CD4-positive, alpha-beta memory T cell (primary cell): ENCODE measurements at regions not wholly inside any gene's neighbourhood (a gene's known extent, or its start where the extent isn't known, plus 50 kb on each side); places are given as distances from the start of the nearest gene placed in this dataset.

Experiments
- CTCF ChIA-PET: fragments of 350-600 bp; sonication (Branson Sonifier 250); formaldehyde crosslinking; loops from one replicate; lab custom pipeline; 2021; ENCODE audit warnings: inconsistent platforms; ENCODE audit not compliant: partially characterized antibody; lab: Charles Lee
- POLR2A ChIA-PET: fragments of 350-600 bp; sonication (Branson Sonifier 250); formaldehyde crosslinking; loops from one replicate; lab custom pipeline; 2021; ENCODE audit not compliant: partially characterized antibody; lab: Charles Lee
- DNase-seq, 5 donors: peaks; one replicate each; pipeline versions ENCODE4 v3.0.0 to v3.0.0-alpha.2; 2020 to 2022; ENCODE audit warnings: mixed read lengths in 1 of 5
- H3K27ac ChIP-seq: one replicate; pipeline ENCODE4 v1.7.0; 2013; ENCODE audit warnings: low read depth, low read length
- H3K27me3 ChIP-seq: 2 replicates; pipeline ENCODE4 v1.7.0; 2013; ENCODE audit warnings: mild to moderate bottlenecking, low read length, moderate library complexity; ENCODE audit not compliant: insufficient read depth
- H3K36me3 ChIP-seq: 2 replicates; pipeline ENCODE4 v1.7.0; 2013; ENCODE audit warnings: mild to moderate bottlenecking, low read length, moderate library complexity; ENCODE audit not compliant: insufficient read depth
- H3K4me1 ChIP-seq: 2 replicates; pipeline ENCODE4 v1.7.0; 2013; ENCODE audit warnings: mild to moderate bottlenecking, low read length, moderate library complexity; ENCODE audit not compliant: insufficient read depth
- H3K4me3 ChIP-seq, 2 donors: one replicate each; pipeline ENCODE4 v1.7.0; 2013; ENCODE audit warnings: low read length in 2 of 2, mild to moderate bottlenecking in 1 of 2
- H3K9me3 ChIP-seq, 2 donors: one replicate each; pipeline ENCODE4 v1.7.0; 2013; ENCODE audit warnings: low read length in 2 of 2, control low read depth in 1 of 2; ENCODE audit not compliant: control insufficient read depth in 1 of 2
- H3K27ac Mint-ChIP-seq, 7 donors: one replicate each; pipeline ENCODE4 v1.8.0; 2020 to 2021; ENCODE audit warnings: mixed read lengths in 7 of 7, mild to moderate bottlenecking in 6 of 7, inconsistent platforms in 3 of 7, moderate library complexity in 3 of 7
- H3K27me3 Mint-ChIP-seq, 2 donors: one replicate each; pipeline ENCODE4 v1.8.0; 2020 to 2021; ENCODE audit warnings: mixed read lengths in 2 of 2
- H3K36me3 Mint-ChIP-seq, 2 donors: one replicate each; pipeline ENCODE4 v1.8.0; 2020 to 2021; ENCODE audit warnings: mixed read lengths in 2 of 2, inconsistent platforms in 1 of 2, mild to moderate bottlenecking in 1 of 2
- H3K4me1 Mint-ChIP-seq, 4 donors: one replicate each; pipeline ENCODE4 v1.8.0; 2020 to 2021; ENCODE audit warnings: mixed read lengths in 4 of 4, mild to moderate bottlenecking in 1 of 4
- H3K4me3 Mint-ChIP-seq, 8 donors: one replicate each; pipeline ENCODE4 v1.8.0; 2020 to 2021; ENCODE audit warnings: mixed read lengths in 8 of 8, mild to moderate bottlenecking in 7 of 8, moderate library complexity in 6 of 8, inconsistent platforms in 3 of 8
- H3K9me3 Mint-ChIP-seq, 8 donors: one replicate each; pipeline ENCODE4 v1.8.0; 2020 to 2021; ENCODE audit warnings: mixed read lengths in 8 of 8, mild to moderate bottlenecking in 5 of 8, inconsistent platforms in 3 of 8, moderate library complexity in 1 of 8
- intact Hi-C: fragments of 100-400 bp; cut with micrococcal nuclease; formaldehyde crosslinking; loops from one replicate; pipeline ENCODE4 v1.15.1; 2023

GRCh38 chr6:41413250-41413649 is 77.8 kb downstream of the NCR2 start:
- CTCF ChIA-PET = no interaction called here
- H3K27ac ChIP-seq = no peak overlapping the region
- intact Hi-C loops = no loop called here
- no peak for DNase-seq
- H3K27me3 ChIP-seq = peaks cover 9% of the 10 kb centered on the region
- Mint-ChIP-seq H3K4me1 (peaks cover 6 to 16% (median 8%) of the 10 kb centered on the region in 4 donors), H3K27me3 (peaks cover 29 to 41% of the 10 kb centered on the region in 2 donors), H3K9me3 (no peaks in the 10 kb centered on the region), H3K27ac (no peak overlapping the region), H3K4me3 (no peak overlapping the region), H3K36me3 (no peaks in the 10 kb centered on the region)
- no peaks in the 10 kb centered on the region for H3K4me1 ChIP-seq
- no peak overlapping the region for H3K4me3 ChIP-seq
- H3K9me3 ChIP-seq = no peaks in the 10 kb centered on the region
- POLR2A ChIA-PET = no interaction called here
- no peaks in the 10 kb centered on the region for H3K36me3 ChIP-seq

- H3K4me1 Mint-ChIP-seq = peaks cover 6 to 16% (median 8%) of the 10 kb centered on the region in 4 donors
- H3K4me3 ChIP-seq = no peak overlapping the region
- peak overlapping the region in 1 of 7 donors; percentile 29 for H3K27ac Mint-ChIP-seq
- peaks cover 0 to 10% (median 0%) of the 10 kb centered on the region in 8 donors for H3K9me3 Mint-ChIP-seq
- H3K36me3 ChIP-seq = no peaks in the 10 kb centered on the region
- H3K4me3 Mint-ChIP-seq = no peak overlapping the region
- intact Hi-C loops = no loop called here
- peaks cover 30 to 50% of the 10 kb centered on the region in 2 donors for H3K27me3 Mint-ChIP-seq
- peaks cover 9% of the 10 kb centered on the region for H3K27me3 ChIP-seq
- ChIA-PET CTCF (interaction anchor here (1.0 kb wide), 2 partner anchors 9 to 234 kb away, joined by 3 to 4 read pairs; no protein-coding TSS in a partner anchor), POLR2A (no interaction called here)
- DNase-seq = no peak
- H3K9me3 ChIP-seq = no peaks in the 10 kb centered on the region
- H3K36me3 Mint-ChIP-seq = no peaks in the 10 kb centered on the region
- H3K4me1 ChIP-seq = no peaks in the 10 kb centered on the region
- no peak overlapping the region for H3K27ac ChIP-seq
Measured at GRCh38 chr6:41416501-41416837, 81.1 kb downstream of the NCR2 start.

GRCh38 chr6:41418741-41419140 is 83.3 kb downstream of the NCR2 start:
- H3K27me3 ChIP-seq = peaks cover 9% of the 10 kb centered on the region
- ChIA-PET POLR2A (no interaction called here), CTCF (interaction anchor here (9.0 kb wide), 1 partner anchor 174 kb away, joined by 167 read pairs; no protein-coding TSS in a partner anchor)
- Mint-ChIP-seq H3K27me3 (peaks cover 37 to 43% of the 10 kb centered on the region in 2 donors), H3K27ac (no peak overlapping the region), H3K36me3 (no peaks in the 10 kb centered on the region), H3K9me3 (peaks cover 0 to 10% (median 0%) of the 10 kb centered on the region in 8 donors), H3K4me3 (no peak overlapping the region), H3K4me1 (peaks cover 6 to 16% (median 8%) of the 10 kb centered on the region in 4 donors)
- no peaks in the 10 kb centered on the region for H3K9me3 ChIP-seq
- H3K4me1 ChIP-seq = no peaks in the 10 kb centered on the region
- no peak overlapping the region for H3K4me3 ChIP-seq
- no peaks in the 10 kb centered on the region for H3K36me3 ChIP-seq
- DNase-seq = no peak
- no peak overlapping the region for H3K27ac ChIP-seq
- intact Hi-C loops = no loop called here

- intact Hi-C loops = no loop called here
- Histone ChIP-seq H3K36me3 (no peaks in the 10 kb centered on the region), H3K9me3 (no peaks in the 10 kb centered on the region), H3K27ac (no peak overlapping the region), H3K4me3 (no peak overlapping the region), H3K4me1 (peaks cover 2% of the 10 kb centered on the region), H3K27me3 (peaks cover 8% of the 10 kb centered on the region)
- H3K9me3 Mint-ChIP-seq = peaks cover 0 to 10% (median 0%) of the 10 kb centered on the region in 8 donors
- POLR2A ChIA-PET = no interaction called here
- no peak for DNase-seq
- peaks cover 37% of the 10 kb centered on the region in 2 donors for H3K27me3 Mint-ChIP-seq
- H3K4me1 Mint-ChIP-seq = peaks cover 6 to 16% (median 8%) of the 10 kb centered on the region in 4 donors
- H3K27ac Mint-ChIP-seq = no peak overlapping the region
- CTCF ChIA-PET = interaction anchor here (1.5 to 9.0 kb wide), 2 partner anchors 26 to 173 kb away, joined by 4 to 167 read pairs; no protein-coding TSS in a partner anchor
- H3K4me3 Mint-ChIP-seq = no peak overlapping the region
- H3K36me3 Mint-ChIP-seq = no peaks in the 10 kb centered on the region
Measured at GRCh38 chr6:41419385-41419784, 84.0 kb downstream of the NCR2 start.

GRCh38 chr6:41420186-41420585 is 84.8 kb downstream of the NCR2 start:
- H3K9me3 ChIP-seq = no peaks in the 10 kb centered on the region
- peaks cover 4% of the 10 kb centered on the region for H3K27me3 ChIP-seq
- intact Hi-C loops = no loop called here
- no peak overlapping the region for H3K27ac ChIP-seq
- H3K4me1 ChIP-seq = peaks cover 6% of the 10 kb centered on the region
- Mint-ChIP-seq H3K9me3 (peaks cover 0 to 10% (median 0%) of the 10 kb centered on the region in 8 donors), H3K4me3 (no peak overlapping the region), H3K36me3 (no peaks in the 10 kb centered on the region), H3K4me1 (peaks cover 6 to 16% (median 8%) of the 10 kb centered on the region in 4 donors), H3K27me3 (peaks cover 31% of the 10 kb centered on the region in 2 donors), H3K27ac (no peak overlapping the region)
- no peak for DNase-seq
- CTCF ChIA-PET = interaction anchor here (0.9 to 9.0 kb wide), 8 partner anchors 15 to 182 kb away, joined by 3 to 167 read pairs (median 4); no protein-coding TSS in a partner anchor
- H3K36me3 ChIP-seq = no peaks in the 10 kb centered on the region
- POLR2A ChIA-PET = no interaction called here
- H3K4me3 ChIP-seq = no peak overlapping the region

- H3K36me3 Mint-ChIP-seq = no peaks in the 10 kb centered on the region
- no peak overlapping the region for H3K27ac Mint-ChIP-seq
- peaks cover 6% of the 10 kb centered on the region for H3K27me3 ChIP-seq
- H3K9me3 ChIP-seq = no peaks in the 10 kb centered on the region
- intact Hi-C loops = no loop called here
- peaks cover 0 to 4% (median under 1%) of the 10 kb centered on the region in 4 donors for H3K4me1 Mint-ChIP-seq
- no peak overlapping the region for H3K4me3 ChIP-seq
- H3K36me3 ChIP-seq = no peaks in the 10 kb centered on the region
- CTCF ChIA-PET = interaction anchor here (1.3 to 9.0 kb wide), 7 partner anchors 17 to 170 kb away, joined by 3 to 167 read pairs (median 13); no protein-coding TSS in a partner anchor
- no peak for DNase-seq
- H3K27me3 Mint-ChIP-seq = peaks cover 17 to 21% of the 10 kb centered on the region in 2 donors
- peaks cover 0 to 10% (median 0%) of the 10 kb centered on the region in 8 donors for H3K9me3 Mint-ChIP-seq
- H3K4me1 ChIP-seq = peaks cover 18% of the 10 kb centered on the region
- no peak overlapping the region for H3K27ac ChIP-seq
- POLR2A ChIA-PET = no interaction called here
- no peak overlapping the region for H3K4me3 Mint-ChIP-seq
Measured at GRCh38 chr6:41422161-41422560, 86.8 kb downstream of the NCR2 start.

GRCh38 chr6:41423002-41423401 is 87.6 kb downstream of the NCR2 start:
- H3K4me1 ChIP-seq = peaks cover 22% of the 10 kb centered on the region
- intact Hi-C loops = no loop called here
- CTCF ChIA-PET = interaction anchor here (1.5 to 9.0 kb wide), 5 partner anchors 21 to 169 kb away, joined by 3 to 167 read pairs (median 21); no protein-coding TSS in a partner anchor
- H3K27ac Mint-ChIP-seq = no peak overlapping the region
- no peaks in the 10 kb centered on the region for H3K4me1 Mint-ChIP-seq
- peaks cover 8% of the 10 kb centered on the region for H3K27me3 ChIP-seq
- POLR2A ChIA-PET = no interaction called here
- no peak overlapping the region for H3K4me3 Mint-ChIP-seq
- no peaks in the 10 kb centered on the region for H3K9me3 ChIP-seq
- no peak overlapping the region for H3K4me3 ChIP-seq
- no peak overlapping the region for H3K27ac ChIP-seq
- H3K9me3 Mint-ChIP-seq = peaks cover 0 to 10% (median 0%) of the 10 kb centered on the region in 8 donors
- no peaks in the 10 kb centered on the region for H3K36me3 Mint-ChIP-seq
- peaks cover 13 to 15% of the 10 kb centered on the region in 2 donors for H3K27me3 Mint-ChIP-seq
- H3K36me3 ChIP-seq = no peaks in the 10 kb centered on the region
- DNase-seq = no peak
